Spleen (tissue), 11 donors: ENCODE measurements at regions not wholly inside any gene's neighbourhood (a gene's known extent, or its start where the extent isn't known, plus 50 kb on each side); places are given as distances from the start of the nearest gene placed in this dataset.

ENCODE experiments used
- DNase-seq: peaks from one replicate; pipeline ENCODE4 v3.0.0-alpha.2; 2020
- H3K27ac ChIP-seq, 8 donors: fragments of 200-600 bp; sonication (generic) in 7 of 8; 1 replicate in 4 of 8; 2 replicates in 4 of 8; pipeline versions ENCODE4 v1.5.0 to v1.8.0; 2016 to 2021; ENCODE audit warnings: inconsistent platforms in 4 of 8, mild to moderate bottlenecking in 4 of 8, moderate library complexity in 1 of 8
- H3K27me3 ChIP-seq, 7 donors: fragments of 200-600 bp; sonication (generic) in 6 of 7; replicated peaks in 1 of 7; 1 replicate in 4 of 7; 2 replicates in 3 of 7; pipeline versions ENCODE4 v1.5.0 to v1.8.0; 2016 to 2021; ENCODE audit warnings: inconsistent platforms in 3 of 7, mild to moderate bottlenecking in 1 of 7
- H3K36me3 ChIP-seq, 6 donors: fragments of 200-600 bp; sonication (generic) in 5 of 6; 1 replicate in 4 of 6; 2 replicates in 2 of 6; pipeline versions ENCODE4 v1.5.0 to v1.8.0; 2016 to 2021; ENCODE audit warnings: inconsistent platforms in 2 of 6
- H3K4me1 ChIP-seq, 6 donors: fragments of 200-600 bp; sonication (generic) in 5 of 6; 1 replicate in 3 of 6; 2 replicates in 3 of 6; pipeline versions ENCODE4 v1.5.0 to v1.8.0; 2016 to 2021; ENCODE audit warnings: inconsistent platforms in 3 of 6
- H3K4me3 ChIP-seq, 8 donors: fragments of 200-600 bp; sonication (generic) in 7 of 8; 1 replicate in 4 of 8; 2 replicates in 4 of 8; pipeline versions ENCODE4 v1.5.0 to v1.8.0; 2016 to 2021; ENCODE audit warnings: inconsistent platforms in 4 of 8, mild to moderate bottlenecking in 4 of 8, moderate library complexity in 2 of 8
- H3K9me3 ChIP-seq, 8 donors: fragments of 200-600 bp; sonication (generic) in 7 of 8; 1 replicate in 4 of 8; 2 replicates in 4 of 8; pipeline versions ENCODE4 v1.5.0 to v1.8.0; 2016 to 2021; ENCODE audit warnings: inconsistent platforms in 4 of 8
- CTCF ChIP-seq, 11 experiments: fragments of 200-600 bp in 7 of 11; fragments of 450-650 bp in 4 of 11; sonication (generic) in 4 of 11; IDR thresholded peaks in 8 of 11; conservative IDR thresholded peaks in 3 of 11; 1 replicate in 7 of 11; 2 replicates in 4 of 11; pipeline versions ENCODE4 v1.4.0 to v1.8.0; 2016 to 2021; ENCODE audit warnings: antibody characterized with exemption in 11 of 11, inconsistent platforms in 4 of 11, mild to moderate bottlenecking in 1 of 11
- POLR2A ChIP-seq, 3 donors: fragments of 450-650 bp; IDR thresholded peaks; one replicate each; pipeline ENCODE4 v1.5.1; 2017; ENCODE audit warnings: antibody characterized with exemption in 3 of 3, mild to moderate bottlenecking in 1 of 3
- POLR2AphosphoS5 ChIP-seq, 3 donors: sonication (generic); formaldehyde crosslinking; IDR thresholded peaks; one replicate each; pipeline ENCODE4 v1.5.1; 2017; ENCODE audit warnings: antibody characterized with exemption in 3 of 3
- WGBS, 5 donors: extraction: QIAGEN DNeasy Blood & Tissue Kit in 3 of 5; methylation state at CpG; one replicate each; pipeline versions ENCODE4 v1.1.5 to v1.1.7; 2013 to 2018; 5-methylcytosine and 5-hydroxymethylcytosine counted together
- intact Hi-C: fragments of 100-400 bp; cut with DNase I; formaldehyde crosslinking; loops from one replicate; pipeline ENCODE4 v1.15.0; 2023; ENCODE audit warnings: low total_unique reads
- donor health status: healthy with polysubstance abuse.
- donor health status: DM: no; HTN: no; CAD: no; lungs with moderate emphysema.
- donor health status: DM: no; HTN: no; CAD: no.
- donor health status: Bipolar disorder and iron deficiency.
- donor health status: healthy.
- donor health status: DM: no; HTN: no; CAD: no.
- donor health status: DM: yes; HTN: yes; CAD: no.

GRCh38 chr4:23477905-23478304, 411.9 kb downstream of the PPARGC1A start:
- intact Hi-C loops = no loop called here

GRCh38 chr4:23476515-23477090, 413.2 kb downstream of the PPARGC1A start:
- H3K27ac ChIP-seq = no peak overlapping the region
- no peaks in the 10 kb centered on the region for H3K4me1 ChIP-seq
- peaks cover 0 to 22% (median 14%) of the 10 kb centered on the region in 8 donors for H3K9me3 ChIP-seq
- no peaks in the 10 kb centered on the region for H3K27me3 ChIP-seq
- WGBS, 5 donors = 77 to 97% (median 82%) methylated on average over 1 of the region's 1 CpG
- no peak overlapping the region for H3K4me3 ChIP-seq
- no peak for DNase-seq
- intact Hi-C loops = no loop called here
- TF ChIP-seq POLR2A (IDR thresholded peaks at IDR 0.05) (no peak), CTCF (IDR thresholded peaks at IDR 0.05 in 8 of 11, conservative IDR thresholded peaks at IDR 0.05 in 3 of 11) (no peak), POLR2AphosphoS5 (IDR thresholded peaks at IDR 0.05) (no peak)
- no peaks in the 10 kb centered on the region for H3K36me3 ChIP-seq

More at GRCh38 chr4:23477905-23478304, 411.9 kb downstream of the PPARGC1A start:
- TF ChIP-seq POLR2AphosphoS5 (IDR thresholded peaks at IDR 0.05) = no peak
- TF ChIP-seq POLR2A (IDR thresholded peaks at IDR 0.05) = no peak
- no peak for TF ChIP-seq CTCF (IDR thresholded peaks at IDR 0.05 in 8 of 11, conservative IDR thresholded peaks at IDR 0.05 in 3 of 11)
- Histone ChIP-seq H3K4me3 (no peak overlapping the region), H3K4me1 (no peaks in the 10 kb centered on the region), H3K9me3 (peaks cover 0 to 19% (median 2%) of the 10 kb centered on the region in 8 donors), H3K36me3 (no peaks in the 10 kb centered on the region), H3K27me3 (no peaks in the 10 kb centered on the region), H3K27ac (no peak overlapping the region)
- no peak for DNase-seq

- Histone ChIP-seq H3K27me3 (no peaks in the 10 kb centered on the region), H3K4me3 (no peak overlapping the region), H3K4me1 (no peaks in the 10 kb centered on the region), H3K27ac (no peak overlapping the region), H3K36me3 (no peaks in the 10 kb centered on the region), H3K9me3 (peaks cover 0 to 34% (median 16%) of the 10 kb centered on the region in 8 donors)
- DNase-seq = no peak
- TF ChIP-seq POLR2AphosphoS5 (IDR thresholded peaks at IDR 0.05) (no peak), POLR2A (IDR thresholded peaks at IDR 0.05) (no peak), CTCF (IDR thresholded peaks at IDR 0.05 in 8 of 11, conservative IDR thresholded peaks at IDR 0.05 in 3 of 11) (no peak)
- intact Hi-C loops = no loop called here
Observed at GRCh38 chr4:23463071-23463470, 426.8 kb downstream of the PPARGC1A start.

- H3K9me3 ChIP-seq = no peaks in the 10 kb centered on the region
- no peaks in the 10 kb centered on the region for H3K36me3 ChIP-seq
- no peaks in the 10 kb centered on the region for H3K4me1 ChIP-seq
- no peak overlapping the region for H3K27ac ChIP-seq
- WGBS, 5 donors = 79 to 90% (median 87%) methylated on average over 1 of the region's 1 CpG
- TF ChIP-seq POLR2A (IDR thresholded peaks at IDR 0.05) (no peak), CTCF (IDR thresholded peaks at IDR 0.05 in 8 of 11, conservative IDR thresholded peaks at IDR 0.05 in 3 of 11) (no peak)
- H3K4me3 ChIP-seq = no peak overlapping the region
- intact Hi-C loops = no loop called here
- no peaks in the 10 kb centered on the region for H3K27me3 ChIP-seq
- no peak for DNase-seq
Observed at GRCh38 chr4:23458054-23458453, 431.8 kb downstream of the PPARGC1A start.
